B cell (primary cell): ENCODE measurements at regions not wholly inside any gene's neighbourhood (a gene's known extent, or its start where the extent isn't known, plus 50 kb on each side); places are given as distances from the start of the nearest gene placed in this dataset.

Experiments used
- ATAC-seq: fragments of 200-7000 bp; cut with Tn5 transposase; one replicate; pipeline ENCODE4 v1.10.0; 2021; ENCODE audit warnings: low read depth, mild to moderate bottlenecking, moderate number of reproducible peaks, moderate library complexity
- CTCF ChIA-PET: fragments of 350-600 bp; sonication (Branson Sonifier 250); formaldehyde crosslinking; loops from one replicate; lab custom pipeline; 2021; ENCODE audit warnings: antibody characterized with exemption, inconsistent platforms; lab: Charles Lee
- POLR2A ChIA-PET: fragments of 350-600 bp; sonication (Branson Sonifier 250); formaldehyde crosslinking; loops from one replicate; lab custom pipeline; 2021; ENCODE audit warnings: antibody characterized with exemption; lab: Charles Lee
- DNase-seq: peaks from one replicate; pipeline ENCODE4 v3.0.0; 2013
- H2AFZ ChIP-seq: 2 replicates; pipeline ENCODE4 v1.6.1; 2012; ENCODE audit warnings: mild to moderate bottlenecking, low read depth, low read length; ENCODE audit not compliant: insufficient read depth, poor library complexity, severe bottlenecking
- H3K27ac ChIP-seq, 2 donors: 1 replicate in 1 of 2; 2 replicates in 1 of 2; pipeline ENCODE4 v1.5.1; 2012 to 2013; ENCODE audit warnings: low read length in 2 of 2, mild to moderate bottlenecking in 2 of 2, moderate library complexity in 1 of 2
- H3K27me3 ChIP-seq, 4 experiments: fragments of 200-600 bp in 1 of 4; sonication (generic) in 1 of 4; replicated peaks in 1 of 4; 1 replicate in 2 of 4; 2 replicates in 2 of 4; pipeline versions ENCODE4 v1.6.1 to v1.7.0; 2013 to 2016; ENCODE audit warnings: low read length in 3 of 4, mild to moderate bottlenecking in 2 of 4, mixed read lengths in 1 of 4, moderate library complexity in 1 of 4; ENCODE audit not compliant: insufficient read depth in 4 of 4, control insufficient read depth in 3 of 4; ENCODE audit errors: control extremely low read depth in 1 of 4
- H3K36me3 ChIP-seq, 2 experiments: replicated peaks in 1 of 2; 1 replicate in 1 of 2; 2 replicates in 1 of 2; pipeline versions ENCODE4 v1.6.1 to v1.7.1; 2013; ENCODE audit warnings: low read length in 1 of 2; ENCODE audit not compliant: insufficient read depth in 2 of 2, control insufficient read depth in 1 of 2; ENCODE audit errors: control extremely low read depth in 1 of 2, extremely low read depth in 1 of 2
- H3K4me1 ChIP-seq, 2 donors: fragments of 200-600 bp in 1 of 2; sonication (generic) in 1 of 2; 1 replicate in 1 of 2; 2 replicates in 1 of 2; pipeline versions ENCODE4 v1.5.1 to v1.6.1; 2013 to 2017; ENCODE audit warnings: low read length in 2 of 2; ENCODE audit not compliant: control insufficient read depth in 2 of 2, insufficient read depth in 2 of 2
- H3K4me2 ChIP-seq: replicated peaks from 2 replicates; pipeline ENCODE3; 2012; ENCODE audit warnings: mild to moderate bottlenecking, low read depth, low read length; ENCODE audit not compliant: poor library complexity, severe bottlenecking
- H3K4me3 ChIP-seq, 5 experiments: fragments of 200-600 bp in 1 of 5; sonication (generic) in 1 of 5; 1 replicate in 3 of 5; 2 replicates in 2 of 5; pipeline versions ENCODE4 v1.5.1 to v1.7.0; 2011 to 2016; ENCODE audit warnings: low read length in 4 of 5, mild to moderate bottlenecking in 4 of 5, low read depth in 2 of 5, control low read depth in 1 of 5, moderate library complexity in 1 of 5; ENCODE audit not compliant: insufficient read depth in 1 of 5; ENCODE audit errors: control extremely low read depth in 1 of 5, extremely low read depth in 1 of 5
- H3K79me2 ChIP-seq: fragments of 200-600 bp; sonication (generic); one replicate; pipeline ENCODE4 v1.6.0; 2016; ENCODE audit warnings: low read length; ENCODE audit not compliant: control insufficient read depth, insufficient read depth
- H3K9ac ChIP-seq: fragments of 200-600 bp; sonication (generic); 2 replicates; pipeline ENCODE4 v1.6.1; 2017; ENCODE audit warnings: mild to moderate bottlenecking, low read length, moderate library complexity
- H3K9me3 ChIP-seq, 3 donors: one replicate each; pipeline versions ENCODE4 v1.6.1 to v1.7.1; 2013; ENCODE audit warnings: low read length in 2 of 3; ENCODE audit not compliant: control insufficient read depth in 2 of 3, insufficient read depth in 1 of 3; ENCODE audit errors: control extremely low read depth in 1 of 3
- H4K20me1 ChIP-seq: 2 replicates; pipeline ENCODE4 v1.6.0; 2012; ENCODE audit warnings: mild to moderate bottlenecking, low read length; ENCODE audit not compliant: insufficient read depth, control insufficient read depth, poor library complexity, severe bottlenecking
- H3K27ac Mint-ChIP-seq: one replicate; pipeline ENCODE4 v1.8.0; 2021; ENCODE audit warnings: mixed read lengths
- H3K27me3 Mint-ChIP-seq: one replicate; pipeline ENCODE4 v1.8.0; 2021; ENCODE audit warnings: mixed read lengths
- H3K4me1 Mint-ChIP-seq: one replicate; pipeline ENCODE4 v1.8.0; 2021; ENCODE audit warnings: mixed read lengths
- H3K4me3 Mint-ChIP-seq: one replicate; pipeline ENCODE4 v1.8.0; 2021; ENCODE audit warnings: mixed read lengths
- H3K9me3 Mint-ChIP-seq: one replicate; pipeline ENCODE4 v1.8.0; 2022; ENCODE audit warnings: mixed read lengths; ENCODE audit not compliant: insufficient read depth
- CTCF ChIP-seq: fragments of 200-600 bp; IDR thresholded peaks from one replicate; pipeline ENCODE4 v1.8.0; 2022; ENCODE audit warnings: antibody characterized with exemption, mild to moderate bottlenecking
- EZH2 ChIP-seq: IDR thresholded peaks from 2 replicates; pipeline ENCODE4 v1.6.1; 2012; ENCODE audit warnings: borderline replicate concordance, low read depth, mild to moderate bottlenecking, moderate library complexity, low read length; ENCODE audit not compliant: insufficient read depth, poor library complexity, severe bottlenecking
- WGBS: methylation state at CpG from one replicate; pipeline ENCODE4 v1.1.5; 2013; ENCODE audit warnings: missing lambda C conversion rate; ENCODE audit not compliant: insufficient coverage; 5-methylcytosine and 5-hydroxymethylcytosine counted together
- intact Hi-C: fragments of 100-400 bp; cut with micrococcal nuclease; formaldehyde crosslinking; loops from one replicate; pipeline ENCODE4 v1.10.0; 2022

GRCh38 chr10:91566115-91566514, 66.8 kb downstream of the PPP1R3C start:
- H3K4me1 Mint-ChIP-seq, result no peaks in the 10 kb centered on the region
- no peak overlapping the region for H3K4me3 Mint-ChIP-seq
- Histone ChIP-seq H4K20me1 (no peaks in the 10 kb centered on the region), H3K4me3 (no peak overlapping the region), H3K79me2 (no peaks in the 10 kb centered on the region), H3K9me3 (peaks cover 0 to 7% (median 0%) of the 10 kb centered on the region in 3 donors), H2AFZ (no peak overlapping the region), H3K27ac (no peak overlapping the region), H3K36me3 (no peaks in the 10 kb centered on the region), H3K9ac (no peak overlapping the region), H3K27me3 (peaks cover 0 to 11% (median 0%) of the 10 kb centered on the region in 4 experiments), H3K4me1 (no peaks in the 10 kb centered on the region), H3K4me2 (no peak overlapping the region)
- DNase-seq (no peak), ATAC-seq (no peak)
- no peak overlapping the region for H3K27ac Mint-ChIP-seq
- no peaks in the 10 kb centered on the region for H3K9me3 Mint-ChIP-seq
- 60% methylated on average over 1 of the region's 3 CpGs for WGBS
- intact Hi-C loops, result no loop called here
- POLR2A ChIA-PET, result no interaction called here
- CTCF ChIA-PET, result no interaction called here
- no peak for TF ChIP-seq EZH2
- TF ChIP-seq CTCF, result no peak
- H3K27me3 Mint-ChIP-seq, result peaks cover 21% of the 10 kb centered on the region

DNA sequence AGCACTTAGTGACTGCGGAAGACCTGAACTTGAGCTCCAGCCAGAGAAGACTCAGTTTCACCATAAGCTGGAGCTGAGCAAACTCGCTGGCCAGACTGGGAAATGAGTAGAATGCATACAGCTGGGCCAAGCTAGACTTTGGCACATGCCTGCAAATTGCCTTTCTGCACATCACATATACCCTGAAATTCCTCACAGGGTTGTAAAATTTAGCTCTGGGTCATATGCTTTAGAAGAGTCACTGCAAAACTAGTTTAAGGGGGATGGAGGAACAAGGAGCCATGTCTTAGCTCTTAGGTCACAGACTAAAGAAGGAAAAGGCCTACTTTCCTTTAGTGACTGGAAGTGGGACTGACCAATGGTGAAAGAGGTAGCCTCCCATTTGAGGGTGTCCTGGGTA, 67.6 kb downstream of the PPP1R3C start:
- 100% methylated on average over 1 of the region's 2 CpGs for WGBS
- intact Hi-C loops, result no loop called here
- no peak for ATAC-seq
- Mint-ChIP-seq H3K27me3 (peaks cover 25% of the 10 kb centered on the region), H3K4me3 (no peak overlapping the region), H3K4me1 (no peaks in the 10 kb centered on the region), H3K9me3 (peaks cover 3% of the 10 kb centered on the region), H3K27ac (no peak overlapping the region)
- Histone ChIP-seq H3K4me3 (no peak overlapping the region), H2AFZ (no peak overlapping the region), H3K27me3 (peaks cover 0 to 11% (median 0%) of the 10 kb centered on the region in 4 experiments), H3K79me2 (no peaks in the 10 kb centered on the region), H3K9ac (no peak overlapping the region), H3K36me3 (no peaks in the 10 kb centered on the region), H3K27ac (no peak overlapping the region), H3K4me2 (no peak overlapping the region), H3K4me1 (no peaks in the 10 kb centered on the region), H4K20me1 (no peaks in the 10 kb centered on the region), H3K9me3 (peaks cover 0 to 8% (median 0%) of the 10 kb centered on the region in 3 donors)
- ChIA-PET CTCF (no interaction called here), POLR2A (no interaction called here)
- DNase-seq, result no peak
- TF ChIP-seq CTCF (no peak), EZH2 (no peak)
